NCI-H2227 (cell line): ENCODE measurements at regions not wholly inside any gene's neighbourhood (a gene's known extent, or its start where the extent isn't known, plus 50 kb on each side); places are given as distances from the start of the nearest gene placed in this dataset.

Experiments
- DNase-seq: peaks from one replicate; lab custom pipeline; 2025; ENCODE audit not compliant: unreplicated experiment; lab: John Stamatoyannopoulos, UW

DNA sequence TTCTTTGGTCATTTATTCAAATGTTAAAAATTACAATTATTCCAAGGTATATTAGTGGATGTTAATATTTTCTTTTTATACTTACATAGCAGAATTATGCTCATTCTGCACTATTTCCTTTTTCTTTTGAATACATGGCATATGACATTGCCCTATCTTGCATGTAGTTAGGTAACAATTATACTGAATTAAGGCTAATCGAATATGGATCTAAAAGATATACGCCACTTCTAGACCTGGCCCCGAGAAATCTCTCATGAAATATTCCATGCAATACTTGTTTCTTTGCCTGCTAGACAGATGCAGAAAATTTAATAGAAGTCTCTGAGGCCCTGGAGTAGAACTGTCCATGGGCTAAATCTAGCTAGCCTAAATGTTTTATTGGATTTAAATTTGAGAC is 493.4 kb downstream of the OTOL1 start:
- no peak for DNase-seq

GRCh38 chr3:161991901-161992540 is 495.4 kb downstream of the OTOL1 start:
- no peak for DNase-seq

GRCh38 chr3:161999846-162000245 is 503.2 kb downstream of the OTOL1 start:
- no peak for DNase-seq

GRCh38 chr3:162007722-162008121 is 511.1 kb downstream of the OTOL1 start:
- DNase-seq: no peak

GRCh38 chr3:162012633-162013032 is 516.0 kb downstream of the OTOL1 start:
- no peak for DNase-seq

DNA sequence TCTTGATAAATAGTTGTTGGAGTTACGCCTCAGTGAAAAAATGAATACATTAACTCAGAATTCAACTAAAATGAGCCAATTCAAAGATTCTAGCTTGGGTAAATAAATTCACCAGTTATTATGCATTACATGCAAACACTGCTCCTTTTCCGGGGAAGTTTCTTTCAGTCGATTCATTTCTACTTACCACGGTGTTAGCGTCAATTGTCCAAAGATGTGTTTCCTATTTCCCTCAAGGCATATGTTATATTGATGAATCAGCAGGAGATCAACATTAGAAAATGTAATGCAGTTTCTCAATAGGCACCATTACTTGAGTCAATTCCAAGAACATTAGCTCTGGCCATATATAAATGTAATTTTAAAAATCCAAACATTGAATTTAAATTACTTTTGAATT is 517.7 kb downstream of the OTOL1 start:
- no peak for DNase-seq

DNA sequence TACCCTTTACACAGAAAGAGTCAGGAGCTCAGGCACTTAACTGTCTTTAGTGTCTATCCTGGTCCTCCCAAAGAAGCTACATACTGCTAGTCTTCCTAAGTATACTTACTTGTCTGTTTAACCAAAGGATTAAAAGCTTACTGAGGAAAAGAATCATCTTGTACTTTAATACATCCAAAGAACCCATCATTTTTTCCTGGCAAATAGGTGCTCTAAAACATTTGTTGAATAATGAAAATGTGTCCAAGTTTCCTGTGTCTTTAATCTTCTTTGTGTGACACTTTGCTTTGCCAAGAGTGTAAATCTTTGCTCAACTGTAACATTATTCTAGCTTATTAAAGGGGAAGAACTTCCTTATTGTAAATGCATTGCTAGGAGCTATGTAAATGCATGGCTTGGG is 519.2 kb downstream of the OTOL1 start:
- no peak for DNase-seq

DNA sequence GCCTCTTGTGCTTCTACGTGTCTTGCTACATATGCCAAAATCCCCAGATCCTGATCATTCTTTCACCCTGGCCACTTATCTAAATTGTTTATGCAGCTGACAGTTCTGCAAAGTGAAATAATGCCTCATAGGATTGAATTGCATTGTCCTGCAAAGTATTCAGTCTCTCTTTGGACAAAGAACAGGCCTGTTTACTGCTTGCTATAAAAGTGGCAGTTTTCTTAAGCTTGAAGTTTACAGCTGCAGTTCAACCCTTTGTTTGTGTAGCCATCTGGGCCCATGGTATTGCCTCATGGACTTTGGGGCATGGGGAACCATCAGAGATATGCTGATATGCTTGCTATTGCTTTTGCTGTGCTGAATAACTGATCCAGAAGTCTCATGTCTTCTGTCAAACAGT is 523.2 kb downstream of the OTOL1 start:
- DNase-seq: no peak

DNA sequence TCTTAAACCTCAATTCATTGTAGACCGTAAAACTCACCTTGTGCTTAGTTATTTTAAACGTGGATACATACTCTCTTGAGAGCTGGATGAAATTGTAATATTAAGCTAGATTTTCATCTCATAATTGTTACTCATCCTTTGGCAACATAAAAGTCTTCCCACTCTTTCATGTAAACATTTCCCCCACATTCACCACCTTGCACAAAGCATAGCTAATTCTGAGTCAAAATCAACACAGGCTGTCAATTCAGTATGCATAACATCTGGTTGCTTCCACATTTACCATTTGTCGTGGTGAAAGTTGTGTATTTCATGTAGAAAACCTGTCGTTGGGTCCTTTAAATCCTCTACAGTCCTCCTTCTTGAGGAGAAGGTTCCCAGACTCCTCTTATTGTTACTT is 524.6 kb downstream of the OTOL1 start:
- DNase-seq: no peak

DNA sequence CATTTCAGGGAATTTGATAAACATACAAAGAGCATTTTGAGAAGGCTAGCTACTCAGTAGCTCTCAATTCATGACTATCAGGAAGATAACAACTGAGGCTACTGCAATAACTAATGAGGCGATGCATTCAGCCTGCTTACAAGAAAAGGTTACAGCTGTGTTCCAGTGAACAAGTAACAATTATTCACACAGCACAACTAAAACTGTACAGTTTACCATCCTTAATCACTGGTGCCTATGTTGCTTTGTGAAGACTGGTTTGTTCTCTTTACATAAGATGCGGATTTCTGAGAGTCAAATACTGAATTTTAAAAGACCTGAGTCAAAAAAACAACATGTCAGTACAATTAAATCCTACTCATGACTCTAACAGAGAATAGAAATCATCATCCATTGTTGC is 526.3 kb downstream of the OTOL1 start:
- no peak for DNase-seq

DNA sequence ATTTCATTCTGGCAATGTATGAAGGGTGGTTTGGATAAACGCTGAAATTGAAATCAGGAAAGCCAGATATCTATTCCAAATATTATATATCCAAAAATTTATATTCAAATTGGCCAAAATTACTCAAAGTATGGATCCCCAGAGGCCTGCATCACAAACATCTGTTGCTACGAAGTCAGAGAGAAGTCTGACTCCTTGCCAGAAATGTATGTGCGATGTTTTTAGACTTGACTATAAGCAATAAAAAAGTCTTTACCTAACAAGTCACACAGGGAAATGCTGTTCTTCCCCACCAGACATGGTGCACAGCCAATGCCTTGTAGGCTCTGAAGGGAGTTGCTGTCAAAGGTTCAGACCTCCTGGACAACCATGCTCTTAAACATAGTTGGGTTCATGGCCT is 533.1 kb downstream of the OTOL1 start:
- DNase-seq: no peak

DNA sequence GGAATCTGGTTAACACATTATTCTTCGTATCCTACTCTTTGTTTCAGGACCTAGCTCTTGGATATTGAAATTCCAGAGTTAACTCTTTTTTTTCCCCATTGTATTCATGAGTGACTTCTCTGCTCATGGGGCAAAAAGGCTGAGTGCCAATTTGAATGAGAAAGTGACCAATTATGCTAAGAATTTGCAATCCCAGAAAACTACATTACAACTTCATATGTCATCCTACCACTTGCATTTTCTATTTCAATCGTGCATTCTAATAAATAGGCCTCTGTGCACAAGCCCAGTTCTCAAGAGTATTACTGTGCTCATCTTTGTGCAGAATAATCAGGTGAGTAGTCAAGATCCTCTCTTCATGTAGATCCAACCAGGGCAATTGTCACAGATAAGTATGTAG is 537.8 kb downstream of the OTOL1 start:
- no peak for DNase-seq

GRCh38 chr3:162041622-162042021 is 545.0 kb downstream of the OTOL1 start:
- DNase-seq: no peak

- no peak for DNase-seq
Observed at GRCh38 chr3:162052636-162053035, 556.0 kb downstream of the OTOL1 start.

- DNase-seq: no peak
Observed at GRCh38 chr3:162072656-162073164, 576.1 kb downstream of the OTOL1 start.

DNA sequence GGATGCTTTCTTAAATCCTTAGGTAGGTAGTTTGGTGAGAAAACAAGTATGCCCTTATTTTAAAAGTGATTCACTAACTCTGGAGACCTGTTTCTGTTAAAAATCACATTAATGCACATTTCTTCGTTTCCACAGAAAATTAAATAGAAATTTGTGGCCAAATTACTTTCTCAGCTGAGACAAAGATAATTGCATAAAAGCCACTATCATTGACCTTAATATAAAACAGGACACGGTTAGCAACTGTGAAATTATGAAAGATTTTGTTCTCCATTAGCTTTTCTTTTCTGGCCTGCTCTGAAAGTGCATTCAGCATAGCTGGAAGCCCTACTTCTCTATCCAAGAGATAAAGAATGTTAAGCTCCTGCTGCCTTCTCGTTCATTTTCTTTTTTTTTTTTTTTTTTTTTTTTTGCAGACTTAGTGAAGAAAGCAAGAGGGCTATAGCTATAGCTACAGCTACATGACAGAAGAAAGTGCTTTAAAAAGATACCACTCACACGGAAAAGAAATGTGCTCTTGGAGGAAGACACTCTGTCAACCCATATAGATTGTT is 576.9 kb downstream of the OTOL1 start:
- DNase-seq: no peak

GRCh38 chr3:162077108-162077507 is 580.5 kb downstream of the OTOL1 start:
- DNase-seq: no peak

GRCh38 chr3:162082516-162082915 is 585.9 kb downstream of the OTOL1 start:
- no peak for DNase-seq

- DNase-seq: no peak
Observed at GRCh38 chr3:162087361-162087760, 590.8 kb downstream of the OTOL1 start.

DNA sequence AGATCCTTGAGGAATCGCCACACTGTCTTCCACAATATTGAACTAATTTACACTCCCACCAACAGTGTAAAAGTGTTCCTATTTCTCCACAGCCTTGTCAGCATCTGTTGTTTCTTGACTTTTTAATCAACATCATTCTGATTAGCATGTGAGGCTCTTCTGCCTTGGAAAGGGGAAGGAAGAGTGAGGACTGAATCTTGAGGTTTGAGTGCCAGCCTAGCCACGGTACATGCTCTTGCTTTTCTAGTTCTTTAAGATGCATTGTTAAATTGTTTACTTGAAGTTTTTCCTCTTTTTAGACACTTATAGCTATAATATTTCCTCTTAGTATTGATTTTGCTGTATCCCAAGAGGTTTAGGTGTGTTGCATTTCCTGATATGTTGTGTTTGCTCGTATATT is 596.1 kb downstream of the OTOL1 start:
- no peak for DNase-seq

DNA sequence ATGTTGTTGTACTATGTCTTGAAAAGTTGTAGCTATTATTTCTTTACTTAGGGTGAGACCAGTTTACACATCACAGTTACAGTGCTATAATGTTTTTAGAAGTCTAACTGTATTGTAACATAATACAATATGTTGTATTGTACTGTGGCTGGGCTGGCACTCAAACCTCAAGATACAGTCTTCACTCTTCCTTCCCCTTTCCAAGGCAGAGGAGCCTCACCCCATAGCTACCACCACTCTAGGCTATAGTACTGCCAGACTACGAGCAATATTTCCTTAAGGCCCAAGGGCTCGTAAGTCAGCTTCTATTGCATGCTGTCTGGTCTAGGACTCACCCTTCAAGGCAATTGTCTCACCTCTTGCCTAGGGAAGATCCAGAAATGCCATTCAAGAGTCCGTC is 597.7 kb downstream of the OTOL1 start:
- no peak for DNase-seq

DNA sequence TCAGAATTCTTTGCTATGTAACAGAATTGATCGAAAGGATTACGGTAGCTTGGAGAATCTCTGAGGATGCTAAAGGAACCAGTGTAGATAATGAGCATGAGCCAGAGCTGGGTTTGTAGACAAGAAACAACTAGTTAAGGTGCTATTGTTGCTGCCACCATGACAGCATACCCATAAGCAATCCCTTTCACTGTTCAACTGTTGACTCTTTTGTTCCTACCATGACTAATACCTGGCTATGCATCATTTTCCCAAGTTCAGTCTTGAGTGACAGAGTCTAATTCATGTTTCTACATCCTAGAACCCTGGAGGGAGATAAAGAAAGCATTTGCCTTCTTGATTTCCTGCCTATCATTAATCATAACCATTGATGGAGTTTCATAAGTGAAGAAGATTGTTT is 600.3 kb downstream of the OTOL1 start:
- no peak for DNase-seq

DNA sequence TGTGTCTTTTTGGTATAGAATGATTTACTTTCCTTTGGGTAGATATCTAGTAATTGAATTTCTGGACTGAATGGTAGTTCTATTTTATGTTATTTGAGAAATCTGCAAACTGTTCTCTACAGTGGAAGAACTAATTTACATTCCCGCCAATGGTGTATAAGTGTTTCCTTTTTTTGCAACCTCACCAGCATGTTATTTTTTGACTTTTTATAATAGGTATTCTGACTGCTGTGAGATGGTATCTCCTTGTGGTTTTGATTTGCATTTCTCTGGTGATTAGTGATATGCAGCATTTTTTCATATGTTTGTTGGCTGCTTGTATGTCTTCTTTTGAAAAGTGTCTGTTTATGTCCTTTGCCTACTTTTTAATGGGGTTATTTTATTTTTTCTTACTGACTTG is 607.2 kb downstream of the OTOL1 start:
- DNase-seq: no peak
